Stimulated activated CD8-positive, alpha-beta memory T cell treated with anti-CD3 and anti-CD28 coated beads, Interleukin-7, amount 100 ng/mL, for 4 hours (primary cell): ENCODE measurements at regions not wholly inside any gene's neighbourhood (a gene's known extent, or its start where the extent isn't known, plus 50 kb on each side); places are given as distances from the start of the nearest gene placed in this dataset.
"Not testable (repeated sequence)": the region's sequence is repeated elsewhere in the genome, so short reads cannot be mapped to it uniquely, and the experiment has no call there.

Experiments
- DNase-seq, 2 donors: peaks; one replicate each; pipeline ENCODE4 v3.0.0-alpha.2; 2020; ENCODE audit warnings: low read depth in 2 of 2

DNA sequence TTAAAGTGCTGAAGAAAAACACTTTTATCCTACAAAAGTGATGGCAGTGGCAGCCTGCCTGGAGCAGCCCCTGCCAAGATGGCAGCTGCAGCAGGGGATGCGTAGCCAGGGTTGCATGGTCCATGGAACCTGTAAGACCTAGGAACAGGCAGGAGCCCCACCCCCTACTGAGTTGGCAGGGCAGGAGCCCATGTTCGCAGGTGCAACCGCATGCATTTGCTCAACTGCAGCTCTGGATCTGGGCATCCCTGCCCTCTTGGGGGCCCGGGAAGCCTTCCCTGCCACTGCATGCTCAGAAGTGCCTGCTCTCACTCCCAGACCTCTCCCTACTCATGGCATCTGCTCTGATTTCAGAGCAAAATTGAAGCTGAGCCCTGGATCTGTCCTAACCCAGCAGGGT, 779.6 kb downstream of the CDH18 start:
- DNase-seq = no peak

DNA sequence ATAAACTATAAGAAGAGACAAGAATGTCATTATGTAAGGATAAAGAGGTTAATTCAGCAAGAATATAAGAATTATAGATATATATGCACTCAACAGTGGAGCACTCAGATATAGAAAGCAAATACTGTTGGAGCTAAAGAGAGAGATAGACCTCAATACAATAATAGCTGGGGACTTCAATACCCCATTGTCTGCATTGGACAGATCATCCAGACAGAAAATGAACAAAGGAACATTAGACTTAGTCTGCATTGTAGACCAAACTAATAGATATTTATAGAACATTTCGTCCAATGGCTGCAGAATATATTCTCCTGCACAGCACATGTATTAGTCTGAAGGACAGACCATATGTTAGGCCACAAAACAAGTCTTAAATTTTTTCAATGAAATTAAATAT, 777.1 kb downstream of the CDH18 start:
- DNase-seq = no peak

GRCh38 chr5:19229179-19229835, 758.7 kb downstream of the CDH18 start:
- no peak for DNase-seq

DNA sequence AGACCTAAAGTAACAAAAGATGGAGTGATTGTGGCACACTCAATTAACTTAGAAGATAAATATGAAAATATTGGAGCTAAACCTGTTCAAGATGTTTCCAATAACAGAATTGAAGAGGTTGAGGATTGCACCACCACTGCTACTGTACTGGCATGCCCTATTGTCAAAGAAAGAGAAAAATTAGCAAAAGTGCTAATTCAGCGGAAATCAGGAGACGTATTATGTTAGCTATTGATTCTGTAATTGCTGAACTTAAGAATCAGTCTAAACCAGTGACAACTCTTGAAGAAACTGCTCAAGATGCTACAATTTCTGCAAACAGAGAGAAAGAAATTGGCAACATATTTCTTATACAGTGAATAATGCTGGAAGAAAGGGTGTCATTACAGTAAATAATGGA, 754.4 kb downstream of the CDH18 start:
- DNase-seq = no peak

GRCh38 chr5:19235101-19235584, 752.9 kb downstream of the CDH18 start:
- DNase-seq = no peak

GRCh38 chr5:19240170-19240569, 747.8 kb downstream of the CDH18 start:
- no peak for DNase-seq

- DNase-seq = no peak
Observed at GRCh38 chr5:19241690-19242089, 746.3 kb downstream of the CDH18 start.

DNA sequence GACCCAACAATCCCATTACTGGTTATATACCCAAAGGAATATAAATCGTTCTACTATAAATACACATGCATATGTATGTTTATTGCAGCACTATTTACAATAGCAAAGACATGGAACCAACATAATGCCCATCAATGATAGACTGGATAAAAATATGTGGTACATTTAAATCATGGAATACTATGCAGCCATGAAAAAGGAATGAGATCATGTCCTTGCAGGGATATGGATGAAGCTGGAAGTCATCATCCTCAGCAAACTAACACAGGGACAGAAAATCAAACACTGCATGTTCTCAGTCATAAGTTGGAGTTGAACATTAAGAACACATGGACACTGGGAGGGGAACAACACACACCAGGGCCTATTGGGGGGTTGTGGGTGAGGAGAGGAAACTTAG, 741.8 kb downstream of the CDH18 start:
- DNase-seq = not testable (repeated sequence)

DNA sequence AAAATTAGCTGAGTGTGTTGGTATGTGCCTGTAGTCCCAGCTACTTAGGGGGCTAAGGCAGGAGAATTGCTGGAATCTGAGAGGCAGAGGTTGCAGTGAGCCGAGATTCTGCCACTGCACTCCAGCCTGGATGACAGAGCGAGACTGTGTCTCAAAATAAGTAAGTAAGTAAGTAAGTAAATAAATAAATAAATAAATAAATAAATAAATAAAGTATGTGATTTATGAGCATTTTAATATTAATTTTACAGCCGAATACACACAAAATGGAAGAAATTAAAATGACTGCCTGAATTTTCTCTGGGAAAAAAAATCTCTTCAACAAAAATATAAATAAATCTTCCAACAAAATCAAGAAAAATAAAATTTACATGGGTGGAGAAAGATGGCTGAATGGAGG, 740.7 kb downstream of the CDH18 start:
- DNase-seq = no peak

- no peak for DNase-seq
Observed at GRCh38 chr5:19256036-19256435, 732.0 kb downstream of the CDH18 start.

GRCh38 chr5:19258686-19259085, 729.3 kb downstream of the CDH18 start:
- DNase-seq = no peak

GRCh38 chr5:19261879-19262278, 726.1 kb downstream of the CDH18 start:
- DNase-seq = no peak

GRCh38 chr5:19264821-19265220, 723.2 kb downstream of the CDH18 start:
- DNase-seq = no peak

GRCh38 chr5:19266791-19267190, 721.2 kb downstream of the CDH18 start:
- no peak for DNase-seq

DNA sequence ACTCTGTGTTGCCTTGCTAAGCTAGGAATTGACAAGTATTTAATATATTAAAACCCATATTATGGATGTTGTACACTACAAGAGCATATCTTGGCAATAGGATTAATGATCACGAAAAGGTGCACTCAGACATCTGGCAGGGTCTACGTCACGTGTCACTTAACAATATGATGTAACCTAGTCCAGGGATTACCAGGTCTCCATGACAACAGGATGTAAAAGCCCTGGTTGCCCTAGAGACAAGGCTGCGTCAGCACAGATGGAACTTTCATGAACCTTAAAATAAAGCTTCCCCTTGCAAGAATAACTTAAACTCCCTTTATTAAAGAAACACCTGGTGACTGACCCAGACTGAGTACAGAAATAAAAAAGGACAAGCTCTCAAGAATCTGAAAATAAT, 717.8 kb downstream of the CDH18 start:
- DNase-seq = no peak

DNA sequence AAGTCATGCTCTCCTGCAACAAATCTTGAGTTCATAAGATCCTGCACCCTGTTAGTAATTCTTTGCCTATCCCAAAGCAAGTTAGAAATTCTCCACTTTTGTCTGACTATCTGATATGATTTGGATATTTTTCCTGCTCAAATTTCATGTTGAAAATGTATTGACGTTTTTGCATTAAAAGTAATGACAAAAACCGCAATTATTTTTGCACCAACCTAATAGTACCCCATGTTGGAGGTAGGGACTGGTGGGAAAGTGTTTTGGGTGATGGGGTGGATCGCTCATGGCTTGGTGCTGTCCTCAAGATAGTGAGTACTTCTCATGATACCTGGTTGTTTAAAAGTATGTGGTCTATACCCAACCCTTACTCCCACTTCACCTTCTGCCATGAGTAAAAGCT, 713.4 kb downstream of the CDH18 start:
- no peak for DNase-seq

- DNase-seq = no peak
Observed at GRCh38 chr5:19285286-19285685, 702.7 kb downstream of the CDH18 start.

DNA sequence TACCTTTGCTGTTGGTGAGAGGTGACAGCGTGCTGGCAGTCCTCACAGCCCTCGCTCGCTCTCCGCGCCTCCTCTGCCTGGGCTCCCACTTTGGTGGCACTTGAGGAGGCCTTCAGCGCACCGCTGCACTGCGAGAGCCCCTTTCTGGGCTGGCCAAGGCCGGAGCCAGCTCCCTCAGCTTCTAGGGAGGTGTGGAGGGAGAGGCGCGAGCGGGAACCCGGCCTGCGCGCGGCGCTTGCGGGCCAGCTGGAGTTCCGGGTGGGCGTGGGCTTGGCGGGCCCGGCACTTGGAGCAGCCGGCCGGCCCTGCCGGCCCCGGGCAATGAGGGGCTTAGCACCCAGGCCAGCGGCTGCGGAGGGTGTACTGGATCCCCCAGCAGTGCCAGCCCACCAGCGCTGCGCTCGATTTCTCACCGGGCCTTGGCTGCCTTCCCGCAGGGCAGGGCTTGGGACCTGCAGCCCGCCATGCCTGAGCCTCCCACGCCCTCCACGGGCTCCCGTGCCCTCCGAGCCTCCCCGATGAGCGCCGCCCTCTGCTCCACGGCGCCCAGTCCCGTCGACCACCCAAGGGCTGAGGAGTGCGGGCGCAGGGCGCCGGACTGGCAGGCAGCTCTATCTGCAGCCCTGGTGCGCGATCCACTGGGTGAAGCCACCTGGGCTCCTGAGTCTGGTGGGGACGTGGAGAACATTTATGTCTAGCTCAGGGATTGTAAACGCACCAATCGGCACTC, 700.3 kb downstream of the CDH18 start:
- DNase-seq = not testable (repeated sequence)

- DNase-seq = not testable (repeated sequence)
Observed at GRCh38 chr5:19288311-19288710, 699.7 kb downstream of the CDH18 start.

DNA sequence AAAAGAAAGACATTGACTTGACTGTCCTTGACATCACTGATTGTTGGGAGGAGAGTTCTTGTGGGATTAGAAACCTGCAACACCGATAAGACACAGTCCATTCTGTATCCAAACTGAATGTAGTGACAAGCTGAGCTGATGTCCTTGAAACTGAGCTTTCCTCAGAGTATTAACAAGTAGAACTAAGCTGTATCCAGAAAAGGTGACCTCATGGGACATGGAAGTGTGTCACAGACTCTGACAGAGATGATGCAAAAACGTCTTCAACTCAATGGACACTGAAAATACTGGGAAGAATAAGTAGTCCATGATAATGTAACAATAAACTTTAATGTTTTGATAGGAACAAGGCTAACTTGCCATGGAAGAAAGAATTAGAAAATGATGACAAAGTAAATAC, 690.1 kb downstream of the CDH18 start:
- no peak for DNase-seq

GRCh38 chr5:19301271-19301670, 686.7 kb downstream of the CDH18 start:
- no peak for DNase-seq

DNA sequence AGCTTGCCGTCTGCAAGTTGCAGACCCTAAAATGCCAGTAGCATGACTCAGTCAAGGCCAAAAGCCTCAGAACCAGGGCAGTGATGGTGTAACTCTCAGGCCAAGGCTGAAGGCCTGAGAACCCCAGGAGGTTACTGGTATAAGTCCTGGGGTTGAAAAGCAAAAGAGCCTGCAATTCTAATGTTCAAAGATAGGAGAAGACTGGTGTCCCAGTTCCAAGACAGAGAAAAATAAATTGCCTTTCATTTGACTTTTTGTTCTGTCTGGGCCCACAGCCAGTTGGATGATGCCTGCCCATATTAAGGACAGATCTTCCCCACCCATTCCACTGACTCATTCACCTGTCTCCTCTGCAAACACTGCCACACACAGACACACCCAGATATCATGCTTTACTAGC, 673.2 kb downstream of the CDH18 start:
- no peak for DNase-seq

DNA sequence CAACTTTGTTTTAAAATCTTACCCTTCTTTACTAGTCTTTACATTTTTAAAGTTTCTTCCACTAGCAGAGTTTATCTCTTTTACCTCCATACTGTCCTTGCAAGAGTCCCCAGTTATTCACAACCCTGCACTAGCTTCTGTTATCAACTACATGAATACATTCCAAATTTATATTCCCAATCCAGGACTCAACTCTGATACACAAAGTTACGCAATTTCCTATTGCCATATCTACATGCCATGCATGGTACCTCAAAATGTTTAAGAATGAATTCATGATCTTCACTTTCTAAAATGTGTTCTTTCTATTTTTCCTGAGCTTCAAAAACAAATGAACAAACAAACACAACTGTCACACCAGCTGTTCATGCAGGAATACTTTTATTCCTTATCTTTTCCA, 668.7 kb downstream of the CDH18 start:
- no peak for DNase-seq
